HCT116 (cell line): ENCODE measurements at regions not wholly inside any gene's neighbourhood (a gene's known extent, or its start where the extent isn't known, plus 50 kb on each side); places are given as distances from the start of the nearest gene placed in this dataset.

Experiments used
- CBX3 ChIP-seq: IDR thresholded peaks from 2 replicates; pipeline ENCODE4 v1.6.1; 2012; ENCODE audit warnings: low read depth
- CEBPB ChIP-seq: IDR thresholded peaks from 2 replicates; pipeline ENCODE4 v1.6.1; 2012; ENCODE audit warnings: low read depth
- EZH2 ChIP-seq: fragments of 200-600 bp; sonication (generic); IDR thresholded peaks from 2 replicates; pipeline ENCODE4 v1.6.1; 2017; ENCODE audit warnings: antibody characterized with exemption, mixed run types
- EZH2phosphoT487 ChIP-seq: fragments of 200-600 bp; IDR thresholded peaks from 2 replicates; pipeline ENCODE4 v1.6.1; 2018; ENCODE audit warnings: antibody characterized with exemption, borderline replicate concordance
- JUND ChIP-seq: IDR thresholded peaks from 2 replicates; pipeline ENCODE4 v1.6.1; 2012
- POLR2A ChIP-seq: IDR thresholded peaks from 2 replicates; pipeline ENCODE4 v1.7.0; 2011; ENCODE audit warnings: borderline replicate concordance; ENCODE audit not compliant: insufficient read depth, insufficient read length; ENCODE audit errors: extremely low read depth
- POLR2AphosphoS5 ChIP-seq: IDR thresholded peaks from 2 replicates; pipeline ENCODE4 v1.6.1; 2011; ENCODE audit warnings: mild to moderate bottlenecking, low read depth, low read length, moderate library complexity
- RAD21 ChIP-seq: IDR thresholded peaks from 2 replicates; pipeline ENCODE4 v1.6.1; 2012; ENCODE audit warnings: low read depth, mild to moderate bottlenecking
- SP1 ChIP-seq: IDR thresholded peaks from 2 replicates; pipeline ENCODE4 v1.6.1; 2012; ENCODE audit warnings: low read depth
- SRF ChIP-seq: IDR thresholded peaks from 2 replicates; pipeline ENCODE4 v1.6.1; 2012; ENCODE audit warnings: low read depth
- TCF7L2 ChIP-seq: IDR thresholded peaks from 2 replicates; pipeline ENCODE4 v1.7.0; 2011; ENCODE audit warnings: borderline replicate concordance, inconsistent platforms; ENCODE audit not compliant: insufficient read depth, insufficient read length; ENCODE audit errors: extremely low read depth
- YY1 ChIP-seq: IDR thresholded peaks from 2 replicates; pipeline ENCODE4 v1.6.1; 2011; ENCODE audit warnings: low read length, low read depth, moderate library complexity, mild to moderate bottlenecking; ENCODE audit not compliant: insufficient replicate concordance; ENCODE audit errors: extremely low read depth
- TF ChIP-seq, protein P1 (sequence below), 3 experiments: fragments of 200-600 bp in 1 of 3; sonication (generic) in 1 of 3; IDR thresholded peaks in 2 of 3; conservative IDR thresholded peaks in 1 of 3; 2 replicates each; pipeline ENCODE4 v1.5.1; 2012 to 2017; ENCODE audit warnings: low read depth in 2 of 3, low read length in 2 of 3, antibody characterized with exemption in 1 of 3, borderline replicate concordance in 1 of 3, control low read depth in 1 of 3, mild to moderate bottlenecking in 1 of 3, mixed read lengths in 1 of 3, mixed run types in 1 of 3, moderate library complexity in 1 of 3; ENCODE audit not compliant: insufficient read depth in 1 of 3

DNA sequence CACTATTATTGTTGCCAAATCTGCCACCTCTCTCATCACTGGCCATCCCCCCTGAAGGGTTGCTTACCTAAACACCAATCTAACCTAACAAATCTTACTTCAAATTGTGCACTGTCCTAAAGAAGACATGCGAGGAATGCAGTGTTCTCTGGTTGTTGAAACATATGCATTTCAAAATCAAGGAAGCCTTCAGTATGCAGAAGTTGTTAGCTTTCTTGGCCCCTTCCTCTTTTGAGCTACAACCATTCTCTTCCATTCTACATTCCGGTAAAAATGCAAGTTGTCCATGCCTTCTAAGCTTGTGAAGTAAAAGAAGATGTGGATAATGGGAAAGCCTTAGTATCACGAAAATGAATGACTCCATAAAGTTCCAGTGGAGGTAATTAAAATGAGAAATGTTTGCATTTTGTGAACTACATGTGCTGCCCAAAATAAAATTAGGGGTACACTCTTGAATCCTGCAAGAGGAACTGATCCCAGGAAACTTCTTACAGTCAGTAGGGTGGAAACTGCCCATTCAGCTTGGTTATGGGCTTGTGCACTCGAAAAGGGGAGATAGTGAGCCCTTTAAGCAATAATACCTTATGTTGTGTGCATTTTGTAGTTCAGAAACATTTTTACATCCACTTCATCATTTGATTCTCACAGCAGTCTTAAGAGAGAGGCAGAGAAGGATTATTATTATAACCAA, 77.6 kb upstream of the ADRB2 start:
- TF ChIP-seq POLR2A (no peak), CEBPB (no peak), TCF7L2 (no peak), POLR2AphosphoS5 (no peak), RAD21 (no peak), EZH2phosphoT487 (no peak), YY1 (no peak), JUND (no peak), EZH2 (no peak), SP1 (no peak), CBX3 (no peak), SRF (no peak)
- TF ChIP-seq, protein P1, sequence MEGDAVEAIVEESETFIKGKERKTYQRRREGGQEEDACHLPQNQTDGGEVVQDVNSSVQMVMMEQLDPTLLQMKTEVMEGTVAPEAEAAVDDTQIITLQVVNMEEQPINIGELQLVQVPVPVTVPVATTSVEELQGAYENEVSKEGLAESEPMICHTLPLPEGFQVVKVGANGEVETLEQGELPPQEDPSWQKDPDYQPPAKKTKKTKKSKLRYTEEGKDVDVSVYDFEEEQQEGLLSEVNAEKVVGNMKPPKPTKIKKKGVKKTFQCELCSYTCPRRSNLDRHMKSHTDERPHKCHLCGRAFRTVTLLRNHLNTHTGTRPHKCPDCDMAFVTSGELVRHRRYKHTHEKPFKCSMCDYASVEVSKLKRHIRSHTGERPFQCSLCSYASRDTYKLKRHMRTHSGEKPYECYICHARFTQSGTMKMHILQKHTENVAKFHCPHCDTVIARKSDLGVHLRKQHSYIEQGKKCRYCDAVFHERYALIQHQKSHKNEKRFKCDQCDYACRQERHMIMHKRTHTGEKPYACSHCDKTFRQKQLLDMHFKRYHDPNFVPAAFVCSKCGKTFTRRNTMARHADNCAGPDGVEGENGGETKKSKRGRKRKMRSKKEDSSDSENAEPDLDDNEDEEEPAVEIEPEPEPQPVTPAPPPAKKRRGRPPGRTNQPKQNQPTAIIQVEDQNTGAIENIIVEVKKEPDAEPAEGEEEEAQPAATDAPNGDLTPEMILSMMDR (IDR thresholded peaks at IDR 0.05 in 2 of 3, conservative IDR thresholded peaks at IDR 0.05 in 1 of 3; ENCODE audit: borderline replicate concordance in 1 of 3, insufficient read depth in 1 of 3, low read depth in 2 of 3, low read length in 2 of 3), result no peak
